CD4-positive, alpha-beta T cell (primary cell): ENCODE measurements at regions not wholly inside any gene's neighbourhood (a gene's known extent, or its start where the extent isn't known, plus 50 kb on each side); places are given as distances from the start of the nearest gene placed in this dataset.

Experiments used
- ATAC-seq: fragments of 200-7000 bp; cut with Tn5 transposase; one replicate; pipeline ENCODE4 v1.10.0; 2022; ENCODE audit warnings: mild to moderate bottlenecking; ENCODE audit not compliant: poor library complexity
- CTCF ChIA-PET: fragments of 350-600 bp; sonication (Branson Sonifier 250); formaldehyde crosslinking; loops from one replicate; lab custom pipeline; 2021; ENCODE audit warnings: antibody characterized with exemption, inconsistent platforms; lab: Charles Lee
- POLR2A ChIA-PET: fragments of 350-600 bp; sonication (Branson Sonifier 250); formaldehyde crosslinking; loops from one replicate; lab custom pipeline; 2021; ENCODE audit warnings: antibody characterized with exemption, inconsistent platforms; lab: Charles Lee
- DNase-seq, 14 experiments: peaks; one replicate each; pipeline ENCODE4 v3.0.0-alpha.2; 2013 to 2020; ENCODE audit warnings: mixed read lengths in 2 of 14
- H3K27ac ChIP-seq, 2 donors: one replicate each; pipeline versions ENCODE4 v1.5.1 to v1.7.0; 2013; ENCODE audit warnings: low read length in 2 of 2, low read depth in 1 of 2, mild to moderate bottlenecking in 1 of 2
- H3K27me3 ChIP-seq, 2 experiments: 1 replicate in 1 of 2; 2 replicates in 1 of 2; pipeline versions ENCODE4 v1.6.1 to v1.7.0; 2013; ENCODE audit warnings: low read length in 2 of 2, control low read depth in 1 of 2, mild to moderate bottlenecking in 1 of 2, moderate library complexity in 1 of 2; ENCODE audit not compliant: insufficient read depth in 2 of 2, control insufficient read depth in 1 of 2
- H3K36me3 ChIP-seq: one replicate; pipeline ENCODE4 v1.6.1; 2013; ENCODE audit warnings: low read length, control low read depth; ENCODE audit not compliant: insufficient read depth
- H3K4me1 ChIP-seq: one replicate; pipeline ENCODE4 v1.6.1; 2013; ENCODE audit warnings: low read length, control low read depth; ENCODE audit not compliant: insufficient read depth
- H3K4me3 ChIP-seq: one replicate; pipeline ENCODE4 v1.5.1; 2013; ENCODE audit warnings: mild to moderate bottlenecking, low read length, moderate library complexity
- H3K9me3 ChIP-seq, 2 experiments: 1 replicate in 1 of 2; 2 replicates in 1 of 2; pipeline versions ENCODE4 v1.6.1 to v1.7.0; 2013; ENCODE audit warnings: low read length in 2 of 2, mild to moderate bottlenecking in 2 of 2, control low read depth in 1 of 2, moderate library complexity in 1 of 2; ENCODE audit not compliant: control insufficient read depth in 1 of 2, insufficient read depth in 1 of 2
- H3K27ac Mint-ChIP-seq: one replicate; pipeline ENCODE4 v1.8.0; 2020; ENCODE audit warnings: mixed read lengths
- H3K27me3 Mint-ChIP-seq: one replicate; pipeline ENCODE4 v1.8.0; 2021; ENCODE audit warnings: mixed read lengths
- H3K36me3 Mint-ChIP-seq: one replicate; pipeline ENCODE4 v1.8.0; 2021; ENCODE audit warnings: low read depth, mixed read lengths
- H3K4me1 Mint-ChIP-seq: one replicate; pipeline ENCODE4 v1.8.0; 2021; ENCODE audit warnings: low read depth, mixed read lengths
- H3K4me3 Mint-ChIP-seq: one replicate; pipeline ENCODE4 v1.8.0; 2020; ENCODE audit warnings: mild to moderate bottlenecking, mixed read lengths
- H3K9me3 Mint-ChIP-seq: one replicate; pipeline ENCODE4 v1.8.0; 2020; ENCODE audit warnings: mixed read lengths
- intact Hi-C, 2 experiments: fragments of 100-400 bp; cut with DNase I in 1 of 2; cut with micrococcal nuclease in 1 of 2; formaldehyde crosslinking; loops; one replicate each; pipeline versions ENCODE4 v1.15.1 to v1.9.0; 2023 to 2025; cut with DNase I, micrococcal nuclease
- TF ChIP-seq, protein P1 (sequence below): fragments of 200-600 bp; IDR thresholded peaks from one replicate; pipeline ENCODE4 v1.8.0; 2022; ENCODE audit warnings: antibody characterized with exemption, mild to moderate bottlenecking

DNA sequence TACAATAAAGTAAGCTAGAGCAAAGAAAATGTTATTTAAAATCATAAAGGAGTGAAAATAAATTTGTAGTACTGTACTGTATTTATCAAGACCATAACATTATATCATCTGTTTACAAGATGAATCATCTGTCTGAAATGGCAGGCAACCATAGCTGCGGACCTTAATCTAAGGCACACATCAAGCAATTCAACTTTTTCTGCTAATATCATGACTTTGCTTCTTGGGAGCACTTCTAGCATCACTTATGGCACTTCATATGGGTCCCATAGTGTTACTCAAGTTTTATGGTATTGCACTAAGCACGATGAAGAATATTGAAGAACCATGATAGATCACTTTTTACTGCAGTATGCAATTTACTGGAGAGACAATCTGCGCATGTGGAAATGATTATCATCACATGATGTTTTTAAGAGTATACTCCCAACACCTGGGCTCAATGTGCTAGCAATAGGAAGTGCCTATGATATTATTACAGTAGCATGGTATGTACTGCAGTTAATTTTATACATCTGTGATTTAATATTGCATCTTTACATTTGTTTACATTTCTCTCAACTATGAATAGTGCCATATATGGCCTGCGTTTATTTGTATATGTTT is 137.7 kb upstream of the NECTIN3 start:
- no peak for ATAC-seq
- no peak for DNase-seq
- no peaks in the 10 kb centered on the region for H3K27me3 ChIP-seq
- TF ChIP-seq, protein P1, sequence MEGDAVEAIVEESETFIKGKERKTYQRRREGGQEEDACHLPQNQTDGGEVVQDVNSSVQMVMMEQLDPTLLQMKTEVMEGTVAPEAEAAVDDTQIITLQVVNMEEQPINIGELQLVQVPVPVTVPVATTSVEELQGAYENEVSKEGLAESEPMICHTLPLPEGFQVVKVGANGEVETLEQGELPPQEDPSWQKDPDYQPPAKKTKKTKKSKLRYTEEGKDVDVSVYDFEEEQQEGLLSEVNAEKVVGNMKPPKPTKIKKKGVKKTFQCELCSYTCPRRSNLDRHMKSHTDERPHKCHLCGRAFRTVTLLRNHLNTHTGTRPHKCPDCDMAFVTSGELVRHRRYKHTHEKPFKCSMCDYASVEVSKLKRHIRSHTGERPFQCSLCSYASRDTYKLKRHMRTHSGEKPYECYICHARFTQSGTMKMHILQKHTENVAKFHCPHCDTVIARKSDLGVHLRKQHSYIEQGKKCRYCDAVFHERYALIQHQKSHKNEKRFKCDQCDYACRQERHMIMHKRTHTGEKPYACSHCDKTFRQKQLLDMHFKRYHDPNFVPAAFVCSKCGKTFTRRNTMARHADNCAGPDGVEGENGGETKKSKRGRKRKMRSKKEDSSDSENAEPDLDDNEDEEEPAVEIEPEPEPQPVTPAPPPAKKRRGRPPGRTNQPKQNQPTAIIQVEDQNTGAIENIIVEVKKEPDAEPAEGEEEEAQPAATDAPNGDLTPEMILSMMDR, result no peak
- ChIA-PET POLR2A (no interaction called here), CTCF (no interaction called here)
- Mint-ChIP-seq H3K9me3 (no peaks in the 10 kb centered on the region), H3K27me3 (peaks cover 20% of the 10 kb centered on the region), H3K4me1 (no peaks in the 10 kb centered on the region), H3K36me3 (no peaks in the 10 kb centered on the region), H3K27ac (no peak overlapping the region), H3K4me3 (no peak overlapping the region)
- intact Hi-C loops, result no loop called here
- H3K36me3 ChIP-seq, result no peaks in the 10 kb centered on the region
- H3K4me1 ChIP-seq, result no peaks in the 10 kb centered on the region
- H3K4me3 ChIP-seq, result no peak overlapping the region
- H3K27ac ChIP-seq, result no peak overlapping the region
- H3K9me3 ChIP-seq, result no peaks in the 10 kb centered on the region

DNA sequence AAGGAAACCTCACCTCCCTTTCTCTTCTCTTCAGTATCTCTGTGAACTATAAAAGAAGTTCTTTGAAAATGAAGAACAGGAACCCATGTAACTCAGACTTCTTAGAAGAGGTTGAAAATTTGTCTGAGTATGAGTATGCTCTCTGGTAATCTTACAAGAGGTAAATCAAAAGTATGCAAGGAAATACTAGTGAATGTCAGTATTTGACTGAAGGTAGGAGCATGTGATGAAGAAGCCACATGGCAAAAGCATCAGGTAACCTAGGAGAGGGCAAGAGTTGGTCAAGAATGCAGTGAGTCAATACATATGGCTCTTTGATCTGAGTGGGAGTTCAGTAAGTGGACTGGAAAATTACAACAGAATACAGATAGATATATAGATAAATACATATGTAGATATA is 133.0 kb upstream of the NECTIN3 start:
- Mint-ChIP-seq H3K27ac (no peak overlapping the region), H3K36me3 (no peaks in the 10 kb centered on the region), H3K9me3 (no peaks in the 10 kb centered on the region), H3K27me3 (peaks cover 25% of the 10 kb centered on the region), H3K4me3 (no peak overlapping the region), H3K4me1 (no peaks in the 10 kb centered on the region)
- Histone ChIP-seq H3K4me1 (no peaks in the 10 kb centered on the region), H3K4me3 (no peak overlapping the region), H3K27me3 (no peaks in the 10 kb centered on the region), H3K36me3 (no peaks in the 10 kb centered on the region), H3K27ac (no peak overlapping the region), H3K9me3 (peaks cover 0 to under 1% of the 10 kb centered on the region in 2 experiments)
- CTCF ChIA-PET, result no interaction called here
- intact Hi-C loops, result no loop called here
- DNase-seq (no peak), ATAC-seq (no peak)
- TF ChIP-seq, protein P1, result no peak
- POLR2A ChIA-PET, result no interaction called here

DNA sequence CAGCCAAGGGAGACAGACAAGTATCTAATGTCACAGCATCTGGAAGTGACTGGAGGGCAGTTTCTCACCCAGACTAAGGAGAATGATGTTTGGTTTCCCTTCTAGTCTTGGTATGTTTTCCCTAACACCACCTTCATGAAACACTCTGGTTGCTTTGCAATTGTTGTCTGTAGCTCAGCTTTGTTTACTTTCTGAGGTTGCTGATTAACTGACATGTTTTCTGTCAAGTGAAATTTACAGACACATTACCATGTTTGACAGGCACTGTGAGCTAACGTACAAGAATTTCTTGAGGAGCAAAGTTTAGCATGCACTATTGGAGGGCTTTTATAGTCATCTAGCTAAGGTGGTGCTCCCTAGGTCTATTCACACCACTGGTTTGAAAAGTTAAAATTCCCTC is 131.6 kb upstream of the NECTIN3 start:
- Mint-ChIP-seq H3K27me3 (peaks cover 23% of the 10 kb centered on the region), H3K4me3 (no peak overlapping the region), H3K27ac (no peak overlapping the region), H3K9me3 (peaks cover 3% of the 10 kb centered on the region), H3K4me1 (no peaks in the 10 kb centered on the region), H3K36me3 (no peaks in the 10 kb centered on the region)
- Histone ChIP-seq H3K4me1 (no peaks in the 10 kb centered on the region), H3K27me3 (no peaks in the 10 kb centered on the region), H3K9me3 (peaks cover 4 to 12% of the 10 kb centered on the region in 2 experiments), H3K27ac (no peak overlapping the region), H3K36me3 (no peaks in the 10 kb centered on the region), H3K4me3 (no peak overlapping the region)
- TF ChIP-seq, protein P1, result no peak
- ATAC-seq, result no peak
- no peak for DNase-seq
- ChIA-PET CTCF (no interaction called here), POLR2A (no interaction called here)
- intact Hi-C loops, result no loop called here
